GM12874 (cell line): ENCODE measurements at regions not wholly inside any gene's neighbourhood (a gene's known extent, or its start where the extent isn't known, plus 50 kb on each side); places are given as distances from the start of the nearest gene placed in this dataset.

Experiments
- CTCF ChIP-seq: IDR thresholded peaks from 2 replicates; pipeline ENCODE4 v1.5.1; 2011; ENCODE audit warnings: low read depth, mild to moderate bottlenecking, control low read depth, low read length, moderate library complexity; ENCODE audit not compliant: insufficient read depth

DNA sequence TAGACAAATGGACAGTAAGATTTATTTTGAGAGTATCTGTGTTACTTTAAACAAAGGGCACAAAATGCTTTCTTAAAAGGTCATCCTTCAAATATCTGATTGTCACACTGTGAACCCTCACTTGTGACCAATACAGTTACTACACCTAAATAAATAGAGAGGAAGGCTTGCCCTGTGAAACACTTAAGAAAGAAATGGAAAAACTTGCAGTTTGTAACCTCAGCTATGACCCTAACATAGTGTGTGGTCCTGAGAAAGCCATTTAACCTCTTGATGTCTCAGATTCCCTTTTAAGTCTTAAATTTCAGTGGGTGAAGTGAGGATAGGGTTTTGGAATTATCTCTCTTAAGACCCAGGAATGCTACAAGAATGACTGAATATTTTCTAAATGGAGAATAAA lies 126.7 kb upstream of the SLC27A6 start:
- no peak for TF ChIP-seq CTCF

DNA sequence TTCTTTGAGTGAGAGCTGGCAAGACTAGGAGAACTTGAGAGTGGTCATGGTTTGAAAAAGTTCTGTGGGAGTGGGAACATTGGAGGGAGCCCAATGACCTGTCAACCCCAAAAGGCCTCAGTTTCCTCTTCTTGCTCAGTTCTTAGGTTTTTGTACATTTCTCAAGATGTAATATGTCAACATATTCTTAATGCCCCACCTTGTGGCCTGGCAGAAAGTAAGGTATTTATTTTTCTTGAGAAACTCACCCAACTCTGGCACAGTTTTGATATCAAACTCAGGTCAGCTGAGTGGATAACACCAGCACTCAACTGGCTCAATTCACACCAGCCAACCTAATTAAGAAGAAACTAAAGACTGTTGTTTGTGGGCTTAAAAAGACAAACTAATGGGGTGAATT lies 123.0 kb upstream of the SLC27A6 start:
- no peak for TF ChIP-seq CTCF

GRCh38 chr5:128844354-128844923 lies 120.8 kb upstream of the SLC27A6 start:
- TF ChIP-seq CTCF = no peak

GRCh38 chr5:128850049-128850448 lies 115.2 kb upstream of the SLC27A6 start:
- no peak for TF ChIP-seq CTCF

DNA sequence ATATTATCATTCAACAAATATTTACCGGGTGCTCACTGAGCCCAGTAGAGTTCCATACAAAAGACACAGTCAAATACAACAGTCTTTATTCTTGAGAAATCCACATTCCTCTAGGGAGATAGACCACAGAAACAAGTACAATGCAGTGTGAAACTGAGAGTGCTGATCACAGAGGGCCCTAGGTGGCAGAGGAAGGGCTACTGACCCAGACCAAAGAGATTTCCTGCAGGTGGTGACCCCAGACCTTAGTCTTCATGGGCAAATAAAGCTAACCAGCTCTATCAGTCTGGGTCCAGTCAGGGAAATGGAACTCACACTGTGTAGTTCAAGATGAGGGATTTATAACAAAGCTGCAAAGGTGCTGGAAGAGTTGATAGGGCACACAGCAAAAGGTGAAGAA lies 110.4 kb upstream of the SLC27A6 start:
- TF ChIP-seq CTCF = no peak

- no peak for TF ChIP-seq CTCF
These were observed 108.1 kb upstream of the SLC27A6 start for GRCh38 chr5:128857076-128857677.

DNA sequence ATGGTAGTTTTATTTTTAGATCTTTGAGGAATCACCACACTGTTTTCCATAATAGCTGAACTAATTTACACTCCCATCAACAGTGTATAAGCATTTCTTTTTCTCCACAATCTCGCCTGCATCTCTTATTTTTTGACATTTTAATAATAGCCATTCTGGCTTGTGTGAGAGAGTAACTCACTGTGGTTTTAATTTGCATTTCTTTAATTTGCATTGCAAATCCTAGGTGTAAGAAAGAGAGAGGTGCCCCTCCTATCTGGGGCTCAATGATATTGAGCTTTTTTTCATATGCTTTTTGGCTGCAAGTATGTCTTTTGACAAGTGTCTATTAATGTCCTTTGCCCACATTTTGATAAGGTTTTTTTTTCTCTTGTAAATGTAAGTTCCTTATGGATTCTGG lies 106.3 kb upstream of the SLC27A6 start:
- TF ChIP-seq CTCF = no peak
